Thoracic aorta (tissue), 2 donors: ENCODE measurements at regions not wholly inside any gene's neighbourhood (a gene's known extent, or its start where the extent isn't known, plus 50 kb on each side); places are given as distances from the start of the nearest gene placed in this dataset.

ENCODE experiments used
- ATAC-seq: fragments of 150-250 bp; one replicate; pipeline ENCODE4 v1.8.0; 2017; ENCODE audit warnings: low read depth; ENCODE audit not compliant: insufficient number of reproducible peaks, low FRiP score
- DNase-seq: peaks from one replicate; pipeline ENCODE4 v3.0.0-alpha.2; 2020; ENCODE audit warnings: low spot score
- H3K27ac ChIP-seq, 2 donors: fragments of 200-600 bp; sonication (generic); 1 replicate in 1 of 2; 2 replicates in 1 of 2; pipeline ENCODE4 v1.5.1; 2016; ENCODE audit warnings: mild to moderate bottlenecking in 2 of 2, moderate library complexity in 2 of 2
- H3K27me3 ChIP-seq: fragments of 200-600 bp; sonication (generic); replicated peaks from 2 replicates; pipeline ENCODE4 v1.6.0; 2016; ENCODE audit warnings: mild to moderate bottlenecking; ENCODE audit not compliant: insufficient read depth
- H3K36me3 ChIP-seq: fragments of 200-600 bp; sonication (generic); one replicate; pipeline ENCODE4 v1.5.1; 2016
- H3K4me1 ChIP-seq, 2 donors: fragments of 200-600 bp; sonication (generic); 1 replicate in 1 of 2; 2 replicates in 1 of 2; pipeline versions ENCODE4 v1.5.1 to v1.6.0; 2016; ENCODE audit warnings: low read depth in 2 of 2, mild to moderate bottlenecking in 1 of 2; ENCODE audit not compliant: control insufficient read depth in 1 of 2
- H3K4me3 ChIP-seq: fragments of 200-600 bp; sonication (generic); 2 replicates; pipeline ENCODE4 v1.5.1; 2016; ENCODE audit warnings: mild to moderate bottlenecking
- H3K9me3 ChIP-seq: fragments of 200-600 bp; sonication (generic); 2 replicates; pipeline ENCODE4 v1.5.1; 2016
- CTCF ChIP-seq: fragments of 200-600 bp; sonication (generic); IDR thresholded peaks from one replicate; pipeline ENCODE4 v1.5.1; 2019; ENCODE audit warnings: antibody characterized with exemption

DNA sequence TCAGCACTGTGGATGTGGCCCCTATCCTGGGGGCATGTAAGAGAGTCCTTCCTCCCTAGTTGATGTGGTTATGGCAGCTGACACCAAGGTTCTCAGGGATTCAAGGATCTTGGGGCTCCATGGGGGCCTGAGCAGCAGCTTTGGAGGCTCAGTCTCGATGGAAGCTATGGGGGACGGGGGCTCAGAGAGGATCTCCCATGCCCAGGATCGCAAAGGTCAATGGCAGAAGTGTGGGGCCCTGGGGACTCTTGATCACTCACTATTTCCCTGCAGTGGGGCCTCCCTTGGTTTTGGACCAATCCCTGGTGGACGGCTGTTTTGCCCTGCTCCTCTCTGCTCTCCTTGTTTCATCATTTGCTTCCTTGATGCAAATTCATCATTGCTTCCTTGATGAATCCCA is 885.9 kb downstream of the CDH8 start:
- H3K4me3 ChIP-seq, result no peak overlapping the region
- H3K4me1 ChIP-seq, result no peaks in the 10 kb centered on the region
- no peaks in the 10 kb centered on the region for H3K36me3 ChIP-seq
- no peaks in the 10 kb centered on the region for H3K27me3 ChIP-seq
- DNase-seq (no peak), ATAC-seq (no peak)
- no peak overlapping the region for H3K27ac ChIP-seq
- no peaks in the 10 kb centered on the region for H3K9me3 ChIP-seq
- no peak for TF ChIP-seq CTCF

DNA sequence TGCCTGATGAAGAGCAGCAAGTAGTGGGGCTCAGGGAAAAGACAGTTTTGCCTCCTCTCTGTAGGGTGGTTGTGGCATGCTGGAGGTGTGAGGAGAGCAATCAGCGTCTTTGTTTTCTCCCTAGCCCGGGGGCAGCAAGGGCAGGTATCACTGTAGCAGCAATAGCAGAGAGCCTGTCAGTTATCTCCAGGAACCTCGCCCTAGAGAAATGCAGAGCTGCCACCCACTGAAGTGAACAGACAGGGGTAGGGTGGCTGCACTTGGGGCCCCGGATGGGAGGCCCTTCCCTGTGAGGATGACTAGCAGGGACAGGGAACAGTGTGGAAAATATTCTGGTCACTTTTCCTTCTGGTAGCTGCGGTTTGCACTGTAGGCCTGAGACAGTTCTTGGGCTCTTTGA is 886.5 kb downstream of the CDH8 start:
- H3K27ac ChIP-seq, result no peak overlapping the region
- no peaks in the 10 kb centered on the region for H3K36me3 ChIP-seq
- no peak overlapping the region for H3K4me3 ChIP-seq
- no peaks in the 10 kb centered on the region for H3K4me1 ChIP-seq
- DNase-seq (no peak), ATAC-seq (no peak)
- no peaks in the 10 kb centered on the region for H3K27me3 ChIP-seq
- TF ChIP-seq CTCF, result no peak
- no peaks in the 10 kb centered on the region for H3K9me3 ChIP-seq

GRCh38 chr16:61148930-61149329 is 887.3 kb downstream of the CDH8 start:
- Histone ChIP-seq H3K27ac (no peak overlapping the region), H3K36me3 (no peaks in the 10 kb centered on the region), H3K27me3 (no peaks in the 10 kb centered on the region), H3K4me1 (no peaks in the 10 kb centered on the region), H3K9me3 (no peaks in the 10 kb centered on the region), H3K4me3 (no peak overlapping the region)
- TF ChIP-seq CTCF, result no peak
- DNase-seq, result no peak
- no peak for ATAC-seq

- H3K27me3 ChIP-seq, result no peaks in the 10 kb centered on the region
- H3K4me3 ChIP-seq, result no peak overlapping the region
- ATAC-seq, result no peak
- TF ChIP-seq CTCF, result no peak
- no peaks in the 10 kb centered on the region for H3K36me3 ChIP-seq
- DNase-seq, result no peak
- H3K27ac ChIP-seq, result no peak overlapping the region
- H3K4me1 ChIP-seq, result no peaks in the 10 kb centered on the region
- no peaks in the 10 kb centered on the region for H3K9me3 ChIP-seq
Measured at GRCh38 chr16:61146429-61146828, 889.8 kb downstream of the CDH8 start.

- no peak for TF ChIP-seq CTCF
- no peak for DNase-seq
- H3K27me3 ChIP-seq, result no peaks in the 10 kb centered on the region
- H3K27ac ChIP-seq, result no peak overlapping the region
- H3K36me3 ChIP-seq, result no peaks in the 10 kb centered on the region
- no peak overlapping the region for H3K4me3 ChIP-seq
- H3K4me1 ChIP-seq, result no peaks in the 10 kb centered on the region
- no peak for ATAC-seq
- H3K9me3 ChIP-seq, result no peaks in the 10 kb centered on the region
Measured at GRCh38 chr16:61131447-61131846, 904.8 kb downstream of the CDH8 start.
